ENCODE measurements at regions not wholly inside any gene's neighbourhood (a gene's known extent, or its start where the extent isn't known, plus 50 kb on each side); places are given as distances from the start of the nearest gene placed in this dataset.
A peak's percentile ranks its signal among the peaks of the same experiment; 100 is the strongest.
"Not testable (repeated sequence)": the region's sequence is repeated elsewhere in the genome, so short reads cannot be mapped to it uniquely, and the experiment has no call there.

GRCh38 chr9:104195142-104195541, 101.0 kb downstream of the SMC2 start:
- not testable (repeated sequence) for DNase-seq (ENCODE audit: low read depth, low spot score)

GRCh38 chr9:104200456-104200994, 106.4 kb downstream of the SMC2 start:
- no peak for DNase-seq (ENCODE audit: low read depth, low spot score)

- no peak for DNase-seq (ENCODE audit: low read depth, low spot score)
Measured at GRCh38 chr9:104206766-104207165, 112.7 kb downstream of the SMC2 start.

- DNase-seq (ENCODE audit: low read depth, low spot score) = no peak
Measured at GRCh38 chr9:104209387-104209786, 115.3 kb downstream of the SMC2 start.

GRCh38 chr9:104227108-104227507, 133.0 kb downstream of the SMC2 start:
- no peak for DNase-seq (ENCODE audit: low read depth, low spot score)

- peak; percentile 17 for DNase-seq (ENCODE audit: low read depth, low spot score)
Measured at GRCh38 chr9:104232781-104233341, 138.8 kb downstream of the SMC2 start.

- DNase-seq (ENCODE audit: low read depth, low spot score) = no peak
Measured at GRCh38 chr9:104233366-104233765, 139.3 kb downstream of the SMC2 start.

- DNase-seq (ENCODE audit: low read depth, low spot score) = not testable (repeated sequence)
Measured at GRCh38 chr9:104234632-104235337, 140.7 kb downstream of the SMC2 start.

- DNase-seq (ENCODE audit: low read depth, low spot score) = not testable (repeated sequence)
Measured at GRCh38 chr9:104235347-104236120, 141.4 kb downstream of the SMC2 start.

GRCh38 chr9:104238668-104239067, 144.6 kb downstream of the SMC2 start:
- DNase-seq (ENCODE audit: low read depth, low spot score) = no peak

GRCh38 chr9:104240890-104241289, 146.8 kb downstream of the SMC2 start:
- DNase-seq (ENCODE audit: low read depth, low spot score) = no peak

- no peak for DNase-seq (ENCODE audit: low read depth, low spot score)
Measured at GRCh38 chr9:104245925-104246324, 151.8 kb downstream of the SMC2 start.

GRCh38 chr9:104247899-104248460, 153.9 kb downstream of the SMC2 start:
- DNase-seq (ENCODE audit: low read depth, low spot score) = no peak

GRCh38 chr9:104256031-104256695, 162.1 kb downstream of the SMC2 start:
- no peak for DNase-seq (ENCODE audit: low read depth, low spot score)

GRCh38 chr9:104256696-104257062, 162.6 kb downstream of the SMC2 start:
- no peak for DNase-seq (ENCODE audit: low read depth, low spot score)

GRCh38 chr9:104258296-104259011, 164.3 kb downstream of the SMC2 start:
- no peak for DNase-seq (ENCODE audit: low read depth, low spot score)

GRCh38 chr9:104260004-104260403, 165.9 kb downstream of the SMC2 start:
- DNase-seq (ENCODE audit: low read depth, low spot score) = no peak

GRCh38 chr9:104263942-104264341, 169.8 kb downstream of the SMC2 start:
- no peak for DNase-seq (ENCODE audit: low read depth, low spot score)

- no peak for DNase-seq (ENCODE audit: low read depth, low spot score)
Measured at GRCh38 chr9:104264431-104264830, 170.3 kb downstream of the SMC2 start.

GRCh38 chr9:104269374-104269773, 175.3 kb downstream of the SMC2 start:
- DNase-seq (ENCODE audit: low read depth, low spot score) = no peak
